ENCODE measurements at regions not wholly inside any gene's neighbourhood (a gene's known extent, or its start where the extent isn't known, plus 50 kb on each side); places are given as distances from the start of the nearest gene placed in this dataset.

- TF ChIP-seq, protein P1, sequence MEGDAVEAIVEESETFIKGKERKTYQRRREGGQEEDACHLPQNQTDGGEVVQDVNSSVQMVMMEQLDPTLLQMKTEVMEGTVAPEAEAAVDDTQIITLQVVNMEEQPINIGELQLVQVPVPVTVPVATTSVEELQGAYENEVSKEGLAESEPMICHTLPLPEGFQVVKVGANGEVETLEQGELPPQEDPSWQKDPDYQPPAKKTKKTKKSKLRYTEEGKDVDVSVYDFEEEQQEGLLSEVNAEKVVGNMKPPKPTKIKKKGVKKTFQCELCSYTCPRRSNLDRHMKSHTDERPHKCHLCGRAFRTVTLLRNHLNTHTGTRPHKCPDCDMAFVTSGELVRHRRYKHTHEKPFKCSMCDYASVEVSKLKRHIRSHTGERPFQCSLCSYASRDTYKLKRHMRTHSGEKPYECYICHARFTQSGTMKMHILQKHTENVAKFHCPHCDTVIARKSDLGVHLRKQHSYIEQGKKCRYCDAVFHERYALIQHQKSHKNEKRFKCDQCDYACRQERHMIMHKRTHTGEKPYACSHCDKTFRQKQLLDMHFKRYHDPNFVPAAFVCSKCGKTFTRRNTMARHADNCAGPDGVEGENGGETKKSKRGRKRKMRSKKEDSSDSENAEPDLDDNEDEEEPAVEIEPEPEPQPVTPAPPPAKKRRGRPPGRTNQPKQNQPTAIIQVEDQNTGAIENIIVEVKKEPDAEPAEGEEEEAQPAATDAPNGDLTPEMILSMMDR (IDR thresholded peaks at IDR 0.05), result no peak
- TF ChIP-seq POLR2A (IDR thresholded peaks at IDR 0.05), result no peak
Observed at GRCh38 chr7:37511915-37512314, 63.3 kb upstream of the ELMO1 start.

All from vagina (tissue), 2 donors.